ENCODE measurements at regions not wholly inside any gene's neighbourhood (a gene's known extent, or its start where the extent isn't known, plus 50 kb on each side); places are given as distances from the start of the nearest gene placed in this dataset.

- TF ChIP-seq MTF1 (CRISPR knock-in tag; IDR thresholded peaks at IDR 0.05) = no peak
- no peak for TF ChIP-seq SRSF9 (IDR thresholded peaks at IDR 0.05; ENCODE audit: borderline replicate concordance, insufficient read depth, low read depth, low read length, poor library complexity, severe bottlenecking)
- TF ChIP-seq ZFP36L1 (CRISPR knock-in tag; IDR thresholded peaks at IDR 0.05) = no peak
- TF ChIP-seq ZNF891 (CRISPR knock-in tag; IDR thresholded peaks at IDR 0.05) = no peak
- TF ChIP-seq ZNF430 (CRISPR knock-in tag; IDR thresholded peaks at IDR 0.05) = no peak
- no peak for TF ChIP-seq MIER2 (CRISPR knock-in tag; IDR thresholded peaks at IDR 0.05)
- TF ChIP-seq FOSL2 (CRISPR knock-in tag; IDR thresholded peaks at IDR 0.05) = no peak
Measured at GRCh38 chr13:63190219-63190618, 1774.6 kb upstream of the PCDH20 start (continued).

GRCh38 chr13:63189712-63190111 is 1774.1 kb upstream of the PCDH20 start:
- DNase-seq (ENCODE audit: low spot score) (no peak), FAIRE-seq (no peak), ATAC-seq (no peak)
- Histone ChIP-seq H2AFZ (ENCODE audit: low read length) (no peak overlapping the region), H4K20me1 (ENCODE audit: insufficient read depth, low read length) (no peaks in the 10 kb centered on the region), H3K9me3 (ENCODE audit: low read length) (no peaks in the 10 kb centered on the region), H3K27me3 (ENCODE audit: control insufficient read depth in 1 of 2, insufficient read depth in 2 of 2, low read length in 2 of 2) (no peaks in the 10 kb centered on the region), H3K4me2 (ENCODE audit: low read depth, low read length) (no peak overlapping the region), H3K4me1 (ENCODE audit: insufficient read depth, low read length) (no peaks in the 10 kb centered on the region), H3K27ac (ENCODE audit: extremely low read length, insufficient read depth, low read length) (no peak overlapping the region), H3K9ac (ENCODE audit: insufficient read depth, low read depth, low read length) (no peak overlapping the region), H3K36me3 (replicated peaks in 1 of 2; ENCODE audit: control insufficient read depth in 1 of 2, insufficient read depth in 2 of 2, low read length in 2 of 2) (no peaks in the 10 kb centered on the region), H3K79me2 (ENCODE audit: insufficient read depth, low read length) (no peaks in the 10 kb centered on the region), H3K4me3 (replicated peaks in 1 of 3; ENCODE audit: insufficient read depth in 1 of 3, low read depth in 2 of 3, low read length in 3 of 3) (no peak overlapping the region)
- POLR2A ChIA-PET = no interaction called here
- intact Hi-C loops (cut with micrococcal nuclease; ENCODE audit: unreplicated experiment) = no loop called here
- no TSS peak for BruUV-seq (replicated peaks)
- 24% methylated on average over 9 of the region's 9 CpGs for WGBS (ENCODE audit: low lambda C conversion rate)
- CTCF ChIA-PET (ENCODE audit: low intra/inter-chr PET ratio, low total read pairs) = no interaction called here
- in situ Hi-C loops (cut with HindIII; ENCODE audit: extremely low pct_ligation_motif_present, low pct_unique_long_range_greater_than_20kb) = no loop called here
- TF ChIP-seq ZBTB40 (IDR thresholded peaks at IDR 0.05) (peak; percentile 76), ZBTB40 (CRISPR knock-in tag; IDR thresholded peaks at IDR 0.05) (no peak), KMT2A (CRISPR knock-in tag; IDR thresholded peaks at IDR 0.05) (no peak), ATF1 (CRISPR knock-in tag; IDR thresholded peaks at IDR 0.05) (no peak), PCBP2 (optimal IDR thresholded peaks at IDR 0.05; ENCODE audit: low read depth, low read length, poor library complexity, severe bottlenecking) (no peak)
- TF ChIP-seq, protein P1, sequence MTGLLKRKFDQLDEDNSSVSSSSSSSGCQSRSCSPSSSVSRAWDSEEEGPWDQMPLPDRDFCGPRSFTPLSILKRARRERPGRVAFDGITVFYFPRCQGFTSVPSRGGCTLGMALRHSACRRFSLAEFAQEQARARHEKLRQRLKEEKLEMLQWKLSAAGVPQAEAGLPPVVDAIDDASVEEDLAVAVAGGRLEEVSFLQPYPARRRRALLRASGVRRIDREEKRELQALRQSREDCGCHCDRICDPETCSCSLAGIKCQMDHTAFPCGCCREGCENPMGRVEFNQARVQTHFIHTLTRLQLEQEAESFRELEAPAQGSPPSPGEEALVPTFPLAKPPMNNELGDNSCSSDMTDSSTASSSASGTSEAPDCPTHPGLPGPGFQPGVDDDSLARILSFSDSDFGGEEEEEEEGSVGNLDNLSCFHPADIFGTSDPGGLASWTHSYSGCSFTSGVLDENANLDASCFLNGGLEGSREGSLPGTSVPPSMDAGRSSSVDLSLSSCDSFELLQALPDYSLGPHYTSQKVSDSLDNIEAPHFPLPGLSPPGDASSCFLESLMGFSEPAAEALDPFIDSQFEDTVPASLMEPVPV (CRISPR knock-in tag; IDR thresholded peaks at IDR 0.05) = no peak
